ENCODE measurements at regions not wholly inside any gene's neighbourhood (a gene's known extent, or its start where the extent isn't known, plus 50 kb on each side); places are given as distances from the start of the nearest gene placed in this dataset.

DNA sequence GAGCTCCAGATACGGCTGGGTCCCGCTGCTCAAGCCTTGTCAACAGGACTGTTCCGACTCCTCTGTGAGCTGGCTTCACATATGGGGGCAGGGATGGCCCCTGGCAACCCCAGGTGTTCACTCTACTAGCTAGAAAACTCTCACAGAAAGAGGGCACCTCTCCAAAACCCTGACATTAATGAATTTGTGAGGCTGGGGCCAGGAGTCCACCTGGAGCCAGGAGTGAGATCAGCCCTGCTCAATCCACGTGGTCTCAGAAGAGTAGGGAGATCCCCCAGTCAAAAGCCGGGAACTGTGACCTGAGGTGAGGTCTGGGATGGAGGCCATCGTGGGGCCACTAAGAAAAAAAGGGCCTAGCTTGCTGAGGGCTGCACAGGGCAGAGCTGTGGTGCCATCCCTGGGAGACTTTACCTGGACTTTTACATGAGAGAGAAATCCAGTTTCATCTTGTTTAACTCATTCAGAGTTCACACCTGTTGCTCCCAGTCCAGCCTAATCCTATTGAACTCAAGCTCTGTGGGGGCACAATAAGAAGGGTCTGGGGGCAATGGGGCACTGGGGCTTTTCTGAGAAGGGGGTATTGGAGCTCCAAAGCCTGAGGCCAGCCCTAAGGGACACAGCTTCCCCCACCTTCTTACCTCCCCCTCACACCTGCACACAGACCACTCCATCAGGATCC, 144.3 kb upstream of the MLN start:
- TF ChIP-seq, protein P1, sequence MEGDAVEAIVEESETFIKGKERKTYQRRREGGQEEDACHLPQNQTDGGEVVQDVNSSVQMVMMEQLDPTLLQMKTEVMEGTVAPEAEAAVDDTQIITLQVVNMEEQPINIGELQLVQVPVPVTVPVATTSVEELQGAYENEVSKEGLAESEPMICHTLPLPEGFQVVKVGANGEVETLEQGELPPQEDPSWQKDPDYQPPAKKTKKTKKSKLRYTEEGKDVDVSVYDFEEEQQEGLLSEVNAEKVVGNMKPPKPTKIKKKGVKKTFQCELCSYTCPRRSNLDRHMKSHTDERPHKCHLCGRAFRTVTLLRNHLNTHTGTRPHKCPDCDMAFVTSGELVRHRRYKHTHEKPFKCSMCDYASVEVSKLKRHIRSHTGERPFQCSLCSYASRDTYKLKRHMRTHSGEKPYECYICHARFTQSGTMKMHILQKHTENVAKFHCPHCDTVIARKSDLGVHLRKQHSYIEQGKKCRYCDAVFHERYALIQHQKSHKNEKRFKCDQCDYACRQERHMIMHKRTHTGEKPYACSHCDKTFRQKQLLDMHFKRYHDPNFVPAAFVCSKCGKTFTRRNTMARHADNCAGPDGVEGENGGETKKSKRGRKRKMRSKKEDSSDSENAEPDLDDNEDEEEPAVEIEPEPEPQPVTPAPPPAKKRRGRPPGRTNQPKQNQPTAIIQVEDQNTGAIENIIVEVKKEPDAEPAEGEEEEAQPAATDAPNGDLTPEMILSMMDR (IDR thresholded peaks at IDR 0.05; ENCODE audit: low read depth, low read length) = no peak
- in situ Hi-C loops (cut with HindIII; ENCODE audit: low sequenced_read_pairs) = no loop called here
- no peak for DNase-seq (ENCODE audit: low read depth, low spot score)
- H3K4me3 ChIP-seq (ENCODE audit: low read depth, low read length) = no peak overlapping the region

DNA sequence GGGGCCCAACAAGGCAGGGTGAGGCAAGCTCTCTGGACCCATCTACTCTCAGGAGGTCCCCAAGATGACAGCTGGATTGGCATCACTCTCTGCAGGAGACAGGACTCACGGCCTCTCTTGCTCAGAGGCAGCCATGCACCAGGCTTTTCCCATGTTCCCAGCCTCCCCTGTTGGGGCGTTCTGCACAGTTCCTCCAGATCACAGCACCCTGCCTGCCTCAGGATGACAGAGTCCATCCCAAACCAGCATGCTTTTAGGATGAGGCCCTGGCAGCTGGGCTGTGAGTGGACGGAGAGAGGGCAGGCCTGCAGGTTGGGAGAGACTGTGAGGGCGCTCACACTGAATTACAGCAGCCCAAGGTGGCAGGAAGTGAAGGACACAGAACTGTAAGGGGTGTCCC, 143.2 kb upstream of the MLN start:
- in situ Hi-C loops (cut with HindIII; ENCODE audit: low sequenced_read_pairs) = no loop called here
- H3K4me3 ChIP-seq (ENCODE audit: low read depth, low read length) = no peak overlapping the region
- DNase-seq (ENCODE audit: low read depth, low spot score) = no peak
- TF ChIP-seq, protein P1 (IDR thresholded peaks at IDR 0.05; ENCODE audit: low read depth, low read length) = no peak

DNA sequence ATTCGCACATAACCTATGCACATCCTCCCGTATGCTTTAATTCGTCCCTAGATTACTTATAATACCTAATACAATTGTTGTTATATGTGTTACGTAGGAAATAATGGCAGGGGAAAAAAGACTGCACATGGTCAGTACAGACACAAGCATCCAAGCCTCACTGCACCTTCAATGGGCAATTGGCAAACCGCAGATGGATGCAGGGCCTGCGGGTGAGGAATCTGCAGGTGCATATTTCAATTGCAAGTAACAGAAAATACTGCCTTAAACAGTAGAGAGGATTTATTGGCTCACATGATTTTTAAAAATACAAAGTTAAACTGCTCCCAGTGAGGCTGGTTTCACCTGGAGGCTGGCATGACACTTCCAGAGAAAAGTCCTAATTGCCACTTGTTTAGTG, 142.1 kb upstream of the MLN start:
- TF ChIP-seq, protein P1 (IDR thresholded peaks at IDR 0.05; ENCODE audit: low read depth, low read length) = no peak
- no peak overlapping the region for H3K4me3 ChIP-seq (ENCODE audit: low read depth, low read length)
- in situ Hi-C loops (cut with HindIII; ENCODE audit: low sequenced_read_pairs) = no loop called here
- DNase-seq (ENCODE audit: low read depth, low spot score) = no peak

DNA sequence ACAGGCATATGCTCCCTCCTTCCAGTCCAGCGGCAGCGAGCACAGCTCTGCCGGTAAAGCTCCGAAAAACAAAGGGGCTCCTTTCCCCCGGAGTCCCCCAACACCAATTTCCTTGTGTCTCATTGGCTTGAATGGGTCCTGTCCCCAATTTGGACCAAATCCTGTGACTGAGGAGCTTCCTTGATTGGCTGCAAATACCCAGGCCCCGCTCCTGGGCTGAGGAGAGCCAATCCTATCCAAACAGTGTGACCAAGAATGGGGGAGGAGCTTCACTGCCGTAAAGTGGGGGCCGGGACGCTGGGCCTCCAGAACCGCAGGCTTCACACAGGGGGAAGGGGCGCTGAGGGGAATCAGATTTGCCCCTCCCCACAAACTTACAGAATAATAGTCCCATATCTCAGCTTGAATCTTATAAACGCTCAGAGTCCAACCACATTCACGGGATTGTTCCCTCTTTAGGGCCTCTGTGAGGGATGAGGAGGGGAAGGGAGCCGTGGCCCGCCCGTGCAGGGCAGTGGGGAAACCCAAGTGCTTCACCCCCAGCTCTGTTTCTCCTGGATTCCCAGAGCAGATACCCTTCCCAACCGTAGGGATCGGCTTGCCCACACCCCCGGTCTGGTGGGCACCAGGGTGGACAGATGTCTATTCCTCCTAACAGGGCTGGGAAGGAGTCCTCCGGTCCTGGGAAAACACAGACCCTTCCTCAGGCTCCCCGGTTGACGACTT, 141.0 kb upstream of the MLN start:
- H3K4me3 ChIP-seq (ENCODE audit: low read depth, low read length) = no peak overlapping the region
- DNase-seq (ENCODE audit: low read depth, low spot score) = no peak
- TF ChIP-seq, protein P1 (IDR thresholded peaks at IDR 0.05; ENCODE audit: low read depth, low read length) = no peak
- in situ Hi-C loops (cut with HindIII; ENCODE audit: low sequenced_read_pairs) = no loop called here

DNA sequence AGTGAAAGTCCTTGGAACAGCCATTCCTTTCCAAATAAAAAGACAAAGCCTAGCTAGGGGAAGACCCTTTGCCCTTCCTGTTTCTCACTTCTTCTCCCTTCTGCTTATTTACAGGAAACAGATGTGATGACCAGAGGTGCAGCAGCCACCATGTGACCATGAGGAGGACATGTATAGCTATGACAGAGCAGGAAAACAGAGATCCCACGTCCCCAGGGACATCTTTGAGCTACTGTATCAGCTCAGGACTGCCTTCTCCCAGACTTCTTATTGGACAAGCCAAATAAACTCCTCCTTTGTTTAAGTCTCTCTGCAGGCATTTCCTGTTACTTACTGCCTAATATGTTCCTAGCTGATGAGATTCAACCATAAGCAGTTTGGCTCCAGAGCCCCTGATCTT, 133.1 kb upstream of the MLN start:
- in situ Hi-C loops (cut with HindIII; ENCODE audit: low sequenced_read_pairs) = no loop called here
- H3K4me3 ChIP-seq (ENCODE audit: low read depth, low read length) = no peak overlapping the region
- TF ChIP-seq, protein P1 (IDR thresholded peaks at IDR 0.05; ENCODE audit: low read depth, low read length) = no peak
- DNase-seq (ENCODE audit: low read depth, low spot score) = no peak

DNA sequence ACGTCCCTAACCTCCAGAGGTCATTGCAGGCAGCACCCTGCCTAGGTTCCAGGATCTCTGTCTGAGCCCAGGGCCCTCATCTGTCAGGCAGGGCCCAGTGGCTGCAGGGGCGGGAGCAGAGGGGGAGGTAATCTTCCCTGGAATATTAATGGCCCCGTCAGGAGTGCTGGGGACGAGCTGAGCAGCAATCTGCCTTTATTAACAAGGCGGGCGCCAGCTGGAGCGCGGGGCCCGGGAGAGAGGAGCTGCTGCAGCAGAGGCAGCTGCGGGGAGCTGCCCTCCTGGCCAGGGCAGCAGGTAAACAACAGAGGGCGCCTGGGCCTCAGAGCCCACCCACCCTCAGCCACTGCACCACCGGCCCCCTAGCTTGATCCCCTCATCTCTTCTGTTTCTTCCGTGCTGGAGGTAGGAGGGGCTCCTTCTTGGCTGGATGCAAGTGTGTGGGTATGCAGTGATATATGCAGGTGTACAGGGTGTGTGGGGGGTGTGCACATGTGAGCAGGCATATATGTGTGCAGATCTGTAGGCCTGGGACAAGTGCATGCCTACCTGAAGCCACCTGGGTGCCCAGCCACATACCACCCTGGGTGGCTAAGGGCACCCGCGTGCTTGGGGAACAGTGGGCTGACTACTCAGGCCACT, 131.8 kb upstream of the MLN start:
- in situ Hi-C loops (cut with HindIII; ENCODE audit: low sequenced_read_pairs) = no loop called here
- H3K4me3 ChIP-seq (ENCODE audit: low read depth, low read length) = no peak overlapping the region
- TF ChIP-seq, protein P1 (IDR thresholded peaks at IDR 0.05; ENCODE audit: low read depth, low read length) = no peak
- DNase-seq (ENCODE audit: low read depth, low spot score) = no peak
